CD1c-positive myeloid dendritic cell (primary cell): ENCODE measurements at regions not wholly inside any gene's neighbourhood (a gene's known extent, or its start where the extent isn't known, plus 50 kb on each side); places are given as distances from the start of the nearest gene placed in this dataset.
"Not testable (repeated sequence)": the region's sequence is repeated elsewhere in the genome, so short reads cannot be mapped to it uniquely, and the experiment has no call there.

Experiments used
- DNase-seq: peaks from one replicate; pipeline ENCODE4 v3.0.0-alpha.2; 2016; ENCODE audit errors: extremely low spot score

GRCh38 chr2:65914244-65914786 is 481.9 kb upstream of the SPRED2 start:
- DNase-seq, result no peak

GRCh38 chr2:65913813-65914212 is 481.4 kb upstream of the SPRED2 start:
- DNase-seq, result no peak

GRCh38 chr2:65901756-65902155 is 469.4 kb upstream of the SPRED2 start:
- DNase-seq, result no peak

- no peak for DNase-seq
Measured at GRCh38 chr2:65896446-65896845, 464.0 kb upstream of the SPRED2 start.

- DNase-seq, result not testable (repeated sequence)
Measured at GRCh38 chr2:65890131-65890530, 457.7 kb upstream of the SPRED2 start.

- no peak for DNase-seq
Measured at GRCh38 chr2:65885266-65885665, 452.9 kb upstream of the SPRED2 start.

- no peak for DNase-seq
Measured at GRCh38 chr2:65881592-65881991, 449.2 kb upstream of the SPRED2 start.

GRCh38 chr2:65880436-65880835 is 448.0 kb upstream of the SPRED2 start:
- DNase-seq, result no peak

- DNase-seq, result no peak
Measured at GRCh38 chr2:65878011-65878340, 445.6 kb upstream of the SPRED2 start.

- DNase-seq, result no peak
Measured at GRCh38 chr2:65877331-65878010, 445.1 kb upstream of the SPRED2 start.

GRCh38 chr2:65876114-65876513 is 443.7 kb upstream of the SPRED2 start:
- DNase-seq, result no peak

GRCh38 chr2:65870826-65871225 is 438.4 kb upstream of the SPRED2 start:
- no peak for DNase-seq

GRCh38 chr2:65869296-65869695 is 436.9 kb upstream of the SPRED2 start:
- no peak for DNase-seq

GRCh38 chr2:65868177-65868576 is 435.8 kb upstream of the SPRED2 start:
- no peak for DNase-seq

- no peak for DNase-seq
Measured at GRCh38 chr2:65867446-65867845, 435.0 kb upstream of the SPRED2 start.

- no peak for DNase-seq
Measured at GRCh38 chr2:65866148-65866547, 433.7 kb upstream of the SPRED2 start.

GRCh38 chr2:65864619-65865018 is 432.2 kb upstream of the SPRED2 start:
- no peak for DNase-seq

- DNase-seq, result no peak
Measured at GRCh38 chr2:65863713-65864112, 431.3 kb upstream of the SPRED2 start.

- DNase-seq, result no peak
Measured at GRCh38 chr2:65856928-65857327, 424.5 kb upstream of the SPRED2 start.

GRCh38 chr2:65856423-65856822 is 424.0 kb upstream of the SPRED2 start:
- no peak for DNase-seq

GRCh38 chr2:65850695-65851094 is 418.3 kb upstream of the SPRED2 start:
- DNase-seq, result no peak

- no peak for DNase-seq
Measured at GRCh38 chr2:65846989-65847678, 414.7 kb upstream of the SPRED2 start.

GRCh38 chr2:65845442-65846182 is 413.2 kb upstream of the SPRED2 start:
- no peak for DNase-seq
